Lower lobe of right lung (tissue), 2 donors: ENCODE measurements at regions not wholly inside any gene's neighbourhood (a gene's known extent, or its start where the extent isn't known, plus 50 kb on each side); places are given as distances from the start of the nearest gene placed in this dataset.

ENCODE experiments used
- ATAC-seq, 2 donors: fragments of 200-7000 bp; cut with Tn5 transposase; one replicate each; pipeline ENCODE4 v1.9.1; 2020 to 2022; ENCODE audit warnings: mild to moderate bottlenecking in 2 of 2, moderate library complexity in 2 of 2
- DNase-seq: peaks from one replicate; pipeline ENCODE4 v3.0.0-alpha.2; 2020
- H3K27ac ChIP-seq: fragments of 200-600 bp; one replicate; pipeline ENCODE4 v1.8.0; 2022
- H3K27me3 ChIP-seq: fragments of 200-600 bp; one replicate; pipeline ENCODE4 v1.8.0; 2022; ENCODE audit warnings: low read depth
- H3K36me3 ChIP-seq: fragments of 200-600 bp; one replicate; pipeline ENCODE4 v1.8.0; 2022; ENCODE audit warnings: mild to moderate bottlenecking
- H3K4me1 ChIP-seq: fragments of 200-600 bp; one replicate; pipeline ENCODE4 v1.8.0; 2022
- H3K4me3 ChIP-seq: fragments of 200-600 bp; one replicate; pipeline ENCODE4 v1.8.0; 2022; ENCODE audit warnings: mild to moderate bottlenecking
- H3K9me3 ChIP-seq: fragments of 200-600 bp; one replicate; pipeline ENCODE4 v1.8.0; 2022
- intact Hi-C: fragments of 100-400 bp; cut with DNase I; formaldehyde crosslinking; loops from one replicate; pipeline ENCODE4 v1.11.0; 2022
- TF ChIP-seq, protein P1 (sequence below): fragments of 200-600 bp; IDR thresholded peaks from one replicate; pipeline ENCODE4 v1.8.0; 2022; ENCODE audit warnings: antibody characterized with exemption, mild to moderate bottlenecking
- donor health status: DM: no; HTN: yes; CAD: no; lungs with severe emphysema.

DNA sequence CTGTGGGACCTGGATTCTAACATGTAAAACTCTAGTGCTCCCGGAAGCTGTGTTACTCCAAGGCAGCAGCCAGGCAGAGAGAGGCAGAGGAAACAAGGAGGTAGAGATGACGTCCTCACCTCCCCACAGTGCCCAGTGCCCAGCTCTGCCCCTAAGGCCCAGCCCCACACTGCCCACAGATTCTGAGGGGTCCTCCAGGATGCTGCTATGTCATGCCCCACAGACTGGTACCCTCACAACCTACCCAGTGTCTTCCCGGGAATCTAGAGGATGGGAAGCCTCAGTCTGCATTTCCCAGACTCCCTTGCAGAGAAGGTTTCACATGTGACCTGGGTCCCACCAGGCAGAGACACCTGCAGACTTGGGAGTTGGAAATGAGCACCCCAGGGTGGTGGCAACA is 75.9 kb upstream of the PCSK6 start:
- intact Hi-C loops: no loop called here
- H3K4me1 ChIP-seq: no peaks in the 10 kb centered on the region
- H3K9me3 ChIP-seq: no peaks in the 10 kb centered on the region
- DNase-seq (no peak), ATAC-seq (no peak)
- H3K27ac ChIP-seq: no peak overlapping the region
- no peak overlapping the region for H3K4me3 ChIP-seq
- no peaks in the 10 kb centered on the region for H3K27me3 ChIP-seq
- TF ChIP-seq, protein P1, sequence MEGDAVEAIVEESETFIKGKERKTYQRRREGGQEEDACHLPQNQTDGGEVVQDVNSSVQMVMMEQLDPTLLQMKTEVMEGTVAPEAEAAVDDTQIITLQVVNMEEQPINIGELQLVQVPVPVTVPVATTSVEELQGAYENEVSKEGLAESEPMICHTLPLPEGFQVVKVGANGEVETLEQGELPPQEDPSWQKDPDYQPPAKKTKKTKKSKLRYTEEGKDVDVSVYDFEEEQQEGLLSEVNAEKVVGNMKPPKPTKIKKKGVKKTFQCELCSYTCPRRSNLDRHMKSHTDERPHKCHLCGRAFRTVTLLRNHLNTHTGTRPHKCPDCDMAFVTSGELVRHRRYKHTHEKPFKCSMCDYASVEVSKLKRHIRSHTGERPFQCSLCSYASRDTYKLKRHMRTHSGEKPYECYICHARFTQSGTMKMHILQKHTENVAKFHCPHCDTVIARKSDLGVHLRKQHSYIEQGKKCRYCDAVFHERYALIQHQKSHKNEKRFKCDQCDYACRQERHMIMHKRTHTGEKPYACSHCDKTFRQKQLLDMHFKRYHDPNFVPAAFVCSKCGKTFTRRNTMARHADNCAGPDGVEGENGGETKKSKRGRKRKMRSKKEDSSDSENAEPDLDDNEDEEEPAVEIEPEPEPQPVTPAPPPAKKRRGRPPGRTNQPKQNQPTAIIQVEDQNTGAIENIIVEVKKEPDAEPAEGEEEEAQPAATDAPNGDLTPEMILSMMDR: no peak
- no peaks in the 10 kb centered on the region for H3K36me3 ChIP-seq

DNA sequence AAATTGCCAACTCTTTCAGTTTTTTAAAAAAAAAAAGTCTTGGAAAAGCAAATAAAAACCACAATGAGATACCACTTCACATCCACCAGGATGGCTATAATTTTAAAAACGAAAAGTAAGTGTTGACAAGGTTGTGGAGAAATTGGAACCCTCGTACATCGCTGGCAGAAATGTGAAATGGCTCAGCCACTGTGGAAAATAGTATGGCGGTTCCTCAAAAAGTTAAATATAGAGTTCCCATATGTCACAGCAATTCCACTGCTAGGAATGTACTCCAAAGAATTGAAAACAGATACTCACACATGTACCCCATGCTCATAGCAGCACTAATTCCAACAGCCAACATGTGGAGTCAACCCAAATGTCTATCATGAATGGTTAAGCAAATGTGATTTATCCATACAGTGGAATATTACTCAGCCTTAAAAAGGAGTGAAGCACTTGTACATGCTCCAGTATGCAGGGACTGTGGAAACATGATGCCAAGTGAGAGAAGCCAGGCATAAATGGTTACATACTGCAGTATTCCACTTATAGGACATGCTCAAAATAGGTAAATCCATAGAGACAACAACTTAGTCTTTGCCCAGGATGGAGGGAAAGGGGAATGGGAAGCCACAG is 73.8 kb upstream of the PCSK6 start:
- Histone ChIP-seq H3K4me1 (no peaks in the 10 kb centered on the region), H3K27me3 (no peaks in the 10 kb centered on the region), H3K4me3 (no peak overlapping the region), H3K27ac (no peak overlapping the region), H3K36me3 (no peaks in the 10 kb centered on the region), H3K9me3 (no peaks in the 10 kb centered on the region)
- TF ChIP-seq, protein P1: no peak
- intact Hi-C loops: no loop called here
- no peak for DNase-seq
- ATAC-seq: no peak

DNA sequence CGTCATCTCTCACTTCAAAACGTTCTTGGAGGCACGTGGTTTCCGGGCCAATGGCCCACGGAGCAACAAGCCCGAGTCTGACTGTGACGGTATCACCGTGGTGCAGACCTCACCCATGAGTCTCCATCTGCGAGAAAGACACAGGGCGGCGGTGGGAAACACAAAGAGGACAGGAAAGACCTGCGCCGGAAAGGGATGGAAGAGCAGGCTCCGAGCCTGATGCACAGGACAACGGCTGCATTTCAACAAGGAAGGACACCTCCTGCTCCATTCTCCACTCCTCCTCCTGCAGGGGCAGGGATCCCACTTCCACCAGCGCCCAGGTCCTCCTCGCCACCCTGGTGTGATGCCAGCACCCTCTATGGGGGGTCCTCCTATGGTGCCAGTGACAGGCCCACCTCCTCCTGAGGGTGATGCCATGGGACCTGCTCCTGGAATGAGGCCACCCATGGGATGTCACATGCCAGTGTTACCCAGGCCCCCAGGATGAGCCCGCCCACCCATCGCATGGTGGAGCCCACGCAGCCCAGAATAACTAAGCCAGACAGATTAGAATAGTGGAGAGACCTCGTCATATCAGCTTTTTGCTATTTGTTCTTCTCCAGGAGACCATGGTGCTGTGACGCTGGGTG is 73.0 kb upstream of the PCSK6 start:
- Histone ChIP-seq H3K4me3 (no peak overlapping the region), H3K27ac (no peak overlapping the region), H3K36me3 (no peaks in the 10 kb centered on the region), H3K9me3 (no peaks in the 10 kb centered on the region), H3K4me1 (no peaks in the 10 kb centered on the region), H3K27me3 (no peaks in the 10 kb centered on the region)
- TF ChIP-seq, protein P1: no peak
- intact Hi-C loops: no loop called here
- ATAC-seq (no peak), DNase-seq (no peak)

DNA sequence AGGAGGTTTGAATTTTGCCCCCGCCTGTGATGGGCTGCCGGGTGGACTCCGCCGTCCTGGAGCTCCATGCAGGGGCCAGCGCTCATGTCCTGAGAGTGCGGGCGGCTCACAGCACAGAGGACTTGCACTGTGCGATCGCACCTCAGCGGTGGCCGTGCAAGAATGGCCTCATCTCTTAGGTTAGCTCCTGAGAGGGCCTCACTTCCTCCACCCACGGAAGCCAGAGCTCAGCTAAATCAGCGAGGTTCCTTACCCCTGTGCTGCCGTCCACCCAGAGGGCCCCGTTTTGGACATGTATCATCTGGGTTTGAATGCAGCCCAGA is 72.0 kb upstream of the PCSK6 start:
- Histone ChIP-seq H3K4me1 (no peaks in the 10 kb centered on the region), H3K9me3 (no peaks in the 10 kb centered on the region), H3K27ac (no peak overlapping the region), H3K36me3 (no peaks in the 10 kb centered on the region), H3K4me3 (no peak overlapping the region), H3K27me3 (no peaks in the 10 kb centered on the region)
- TF ChIP-seq, protein P1: no peak
- DNase-seq: no peak
- no peak for ATAC-seq
- intact Hi-C loops: no loop called here

DNA sequence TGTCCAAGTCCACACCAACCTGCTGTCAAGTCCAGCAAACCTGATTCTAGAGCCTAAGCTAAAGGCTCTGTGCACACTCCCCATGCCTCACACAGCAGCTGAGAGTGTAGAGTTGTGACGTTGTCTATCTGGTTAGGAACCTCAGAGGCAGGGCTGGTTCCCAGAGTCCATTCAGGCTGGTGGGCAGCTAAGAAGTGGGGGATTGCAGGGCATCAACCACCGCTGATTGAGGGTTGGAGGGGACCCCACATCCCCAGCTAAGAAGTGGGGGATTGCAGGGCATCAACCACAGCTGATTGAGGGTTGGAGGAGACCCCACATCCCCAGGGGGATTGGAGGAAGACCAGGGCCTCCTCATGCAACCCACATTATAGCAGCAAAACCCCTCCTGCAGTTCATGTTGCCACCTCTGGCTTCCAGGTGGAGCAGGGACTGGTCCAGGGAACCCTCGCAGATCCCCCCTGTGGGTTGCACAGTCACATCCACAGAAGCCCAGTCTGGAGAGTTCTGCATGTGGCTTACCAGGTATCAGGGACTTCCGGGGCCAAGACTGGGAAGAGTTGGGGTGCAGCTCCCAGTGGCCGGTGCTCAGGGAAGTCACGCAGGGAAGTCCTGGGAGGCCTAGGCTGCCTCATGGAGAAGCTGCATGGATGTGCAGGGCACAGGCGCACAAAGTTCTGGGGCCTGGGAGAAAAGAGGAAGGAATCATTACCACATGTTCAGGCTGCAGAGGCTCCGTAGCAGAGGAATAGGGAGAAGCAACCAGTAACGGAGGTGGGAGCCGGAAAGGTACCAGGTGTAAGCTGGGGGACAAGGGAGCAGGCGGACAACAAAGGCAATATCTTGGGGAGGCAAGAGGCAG is 71.4 kb upstream of the PCSK6 start:
- no peaks in the 10 kb centered on the region for H3K27me3 ChIP-seq
- intact Hi-C loops: no loop called here
- H3K4me1 ChIP-seq: no peaks in the 10 kb centered on the region
- no peak overlapping the region for H3K4me3 ChIP-seq
- H3K36me3 ChIP-seq: no peaks in the 10 kb centered on the region
- H3K9me3 ChIP-seq: no peaks in the 10 kb centered on the region
- TF ChIP-seq, protein P1: no peak
- DNase-seq: no peak
- ATAC-seq: no peak
- H3K27ac ChIP-seq: no peak overlapping the region
